Parathyroid adenoma (tissue), 2 donors: ENCODE measurements at regions not wholly inside any gene's neighbourhood (a gene's known extent, or its start where the extent isn't known, plus 50 kb on each side); places are given as distances from the start of the nearest gene placed in this dataset.

Source experiments
- H2AFZ ChIP-seq: fragments of 300-600 bp; sonication (generic); one replicate; pipeline ENCODE4 v1.7.0; 2017; ENCODE audit warnings: antibody characterized with exemption, mild to moderate bottlenecking
- H3K27ac ChIP-seq: fragments of 300-600 bp; sonication (generic); one replicate; pipeline ENCODE4 v1.7.0; 2017
- H3K27me3 ChIP-seq: fragments of 300-600 bp; sonication (generic); one replicate; pipeline ENCODE4 v1.7.0; 2017; ENCODE audit warnings: low read length; ENCODE audit not compliant: control insufficient read depth, insufficient read depth
- H3K36me3 ChIP-seq: fragments of 300-600 bp; sonication (generic); one replicate; pipeline ENCODE4 v1.7.0; 2017; ENCODE audit warnings: low read length; ENCODE audit not compliant: control insufficient read depth, insufficient read depth
- H3K4me1 ChIP-seq: fragments of 300-600 bp; sonication (generic); one replicate; pipeline ENCODE4 v1.7.0; 2017; ENCODE audit warnings: control low read depth
- H3K4me2 ChIP-seq: fragments of 300-600 bp; sonication (generic); one replicate; pipeline ENCODE4 v1.7.0; 2017; ENCODE audit warnings: low read length
- H3K4me3 ChIP-seq: fragments of 300-600 bp; sonication (generic); one replicate; pipeline ENCODE4 v1.7.0; 2017; ENCODE audit warnings: low read depth, low read length
- H3K79me2 ChIP-seq: fragments of 300-600 bp; sonication (generic); one replicate; pipeline ENCODE4 v1.7.0; 2017; ENCODE audit warnings: control low read depth
- H3K9ac ChIP-seq: fragments of 300-600 bp; sonication (generic); one replicate; pipeline ENCODE4 v1.7.0; 2017; ENCODE audit warnings: mild to moderate bottlenecking
- H3K9me3 ChIP-seq: fragments of 300-600 bp; sonication (generic); one replicate; pipeline ENCODE4 v1.7.0; 2017; ENCODE audit warnings: low read length; ENCODE audit not compliant: control insufficient read depth
- TF ChIP-seq, protein P1 (sequence below): fragments of 300-600 bp; sonication (generic); IDR thresholded peaks from one replicate; pipeline ENCODE4 v1.7.0; 2017; ENCODE audit warnings: antibody characterized with exemption, mild to moderate bottlenecking
- donor health status: primary hyperparathyroidism.

DNA sequence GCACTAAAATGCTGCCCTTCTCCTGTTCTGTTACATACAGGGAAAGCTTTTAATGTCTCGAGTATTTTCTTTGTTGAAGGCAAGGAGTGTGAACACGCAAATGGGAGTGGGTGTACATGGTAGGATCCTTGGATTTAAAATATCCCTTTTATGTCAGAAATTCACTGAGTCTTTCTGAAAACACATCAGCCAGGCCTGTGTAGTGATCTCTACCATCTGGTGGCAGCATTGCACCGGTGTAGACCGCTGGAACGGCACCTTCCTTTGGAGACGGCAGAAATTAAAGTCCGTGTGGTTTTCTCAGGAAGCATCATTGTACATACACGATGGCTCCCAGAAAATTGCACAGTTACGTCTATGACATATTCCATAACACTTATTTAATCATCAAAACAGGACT is 515.8 kb downstream of the GALR1 start:
- no peaks in the 10 kb centered on the region for H3K36me3 ChIP-seq
- no peaks in the 10 kb centered on the region for H3K27me3 ChIP-seq
- no peaks in the 10 kb centered on the region for H3K9me3 ChIP-seq
- TF ChIP-seq, protein P1, sequence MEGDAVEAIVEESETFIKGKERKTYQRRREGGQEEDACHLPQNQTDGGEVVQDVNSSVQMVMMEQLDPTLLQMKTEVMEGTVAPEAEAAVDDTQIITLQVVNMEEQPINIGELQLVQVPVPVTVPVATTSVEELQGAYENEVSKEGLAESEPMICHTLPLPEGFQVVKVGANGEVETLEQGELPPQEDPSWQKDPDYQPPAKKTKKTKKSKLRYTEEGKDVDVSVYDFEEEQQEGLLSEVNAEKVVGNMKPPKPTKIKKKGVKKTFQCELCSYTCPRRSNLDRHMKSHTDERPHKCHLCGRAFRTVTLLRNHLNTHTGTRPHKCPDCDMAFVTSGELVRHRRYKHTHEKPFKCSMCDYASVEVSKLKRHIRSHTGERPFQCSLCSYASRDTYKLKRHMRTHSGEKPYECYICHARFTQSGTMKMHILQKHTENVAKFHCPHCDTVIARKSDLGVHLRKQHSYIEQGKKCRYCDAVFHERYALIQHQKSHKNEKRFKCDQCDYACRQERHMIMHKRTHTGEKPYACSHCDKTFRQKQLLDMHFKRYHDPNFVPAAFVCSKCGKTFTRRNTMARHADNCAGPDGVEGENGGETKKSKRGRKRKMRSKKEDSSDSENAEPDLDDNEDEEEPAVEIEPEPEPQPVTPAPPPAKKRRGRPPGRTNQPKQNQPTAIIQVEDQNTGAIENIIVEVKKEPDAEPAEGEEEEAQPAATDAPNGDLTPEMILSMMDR = no peak
- H3K79me2 ChIP-seq = no peaks in the 10 kb centered on the region
- no peak overlapping the region for H2AFZ ChIP-seq
- H3K27ac ChIP-seq = no peak overlapping the region
- H3K4me1 ChIP-seq = no peaks in the 10 kb centered on the region
- no peak overlapping the region for H3K4me2 ChIP-seq
- no peak overlapping the region for H3K4me3 ChIP-seq
- no peak overlapping the region for H3K9ac ChIP-seq

DNA sequence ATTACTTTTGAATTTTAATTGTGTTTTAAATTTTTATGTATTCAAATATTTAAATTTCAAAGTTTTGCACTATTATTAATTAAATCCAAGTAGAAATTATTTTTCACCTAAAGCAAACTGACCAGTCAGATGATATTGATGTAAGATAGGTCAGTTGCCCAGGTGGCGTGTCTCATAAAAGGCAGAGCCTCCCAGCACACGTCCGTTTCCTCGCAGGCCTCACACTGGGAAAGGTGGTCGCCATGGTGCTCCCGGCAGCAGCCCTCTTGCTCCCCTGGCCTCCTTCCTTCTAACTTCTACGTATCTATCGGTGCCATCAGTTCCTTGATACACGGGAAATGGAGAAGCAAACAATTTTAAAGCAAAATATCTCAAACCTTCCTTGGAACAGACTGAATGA is 516.8 kb downstream of the GALR1 start:
- Histone ChIP-seq H3K9ac (no peak overlapping the region), H3K4me2 (no peak overlapping the region), H3K27me3 (no peaks in the 10 kb centered on the region), H3K9me3 (no peaks in the 10 kb centered on the region), H3K27ac (no peak overlapping the region), H2AFZ (no peak overlapping the region), H3K36me3 (no peaks in the 10 kb centered on the region), H3K79me2 (no peaks in the 10 kb centered on the region), H3K4me3 (no peak overlapping the region), H3K4me1 (no peaks in the 10 kb centered on the region)
- TF ChIP-seq, protein P1 = no peak

DNA sequence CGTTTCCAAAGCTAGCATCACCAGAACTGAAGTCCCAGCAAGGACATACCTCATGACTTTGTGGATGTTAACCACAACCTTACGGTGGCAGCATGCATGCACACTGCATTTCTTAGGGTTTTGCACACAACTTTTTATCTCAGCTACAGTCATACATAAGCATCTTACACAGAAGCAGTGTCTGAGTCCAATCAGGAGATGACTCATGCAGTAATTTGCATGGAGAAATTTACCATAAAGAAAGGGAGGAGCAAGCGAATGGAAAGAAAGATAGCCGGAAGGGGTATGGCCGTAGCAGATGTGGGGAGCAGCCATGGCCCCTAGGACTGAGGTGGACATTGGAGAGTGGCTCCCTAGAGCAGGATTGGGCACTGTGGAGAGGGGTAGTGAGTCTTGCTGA is 522.5 kb downstream of the GALR1 start:
- Histone ChIP-seq H3K36me3 (no peaks in the 10 kb centered on the region), H3K4me2 (no peak overlapping the region), H3K9ac (no peak overlapping the region), H2AFZ (no peak overlapping the region), H3K79me2 (no peaks in the 10 kb centered on the region), H3K4me3 (no peak overlapping the region), H3K27me3 (no peaks in the 10 kb centered on the region), H3K9me3 (no peaks in the 10 kb centered on the region), H3K4me1 (no peaks in the 10 kb centered on the region), H3K27ac (no peak overlapping the region)
- TF ChIP-seq, protein P1 = no peak

DNA sequence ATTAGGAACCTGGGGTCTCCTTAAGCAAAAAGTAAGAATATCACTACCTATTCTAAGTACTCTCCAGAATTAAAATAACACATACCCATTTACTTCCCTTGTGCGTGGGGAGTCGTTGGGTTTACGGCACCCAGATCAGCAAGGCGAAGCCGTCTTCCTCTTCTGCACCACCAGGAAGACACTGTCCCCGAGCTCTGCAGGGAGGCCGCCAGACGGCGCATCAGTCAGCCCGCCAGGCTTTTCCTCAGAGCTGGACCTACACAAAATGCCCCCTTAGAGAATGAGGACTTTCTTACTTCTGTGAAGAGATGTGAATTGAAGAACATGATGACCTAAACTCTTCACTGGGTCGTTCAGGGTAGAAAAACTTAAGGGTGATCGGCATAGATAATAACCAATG is 526.5 kb downstream of the GALR1 start:
- Histone ChIP-seq H3K27ac (no peak overlapping the region), H3K36me3 (no peaks in the 10 kb centered on the region), H2AFZ (no peak overlapping the region), H3K4me3 (no peak overlapping the region), H3K9ac (no peak overlapping the region), H3K4me1 (no peaks in the 10 kb centered on the region), H3K79me2 (no peaks in the 10 kb centered on the region), H3K4me2 (no peak overlapping the region), H3K27me3 (no peaks in the 10 kb centered on the region), H3K9me3 (no peaks in the 10 kb centered on the region)
- TF ChIP-seq, protein P1 = no peak

DNA sequence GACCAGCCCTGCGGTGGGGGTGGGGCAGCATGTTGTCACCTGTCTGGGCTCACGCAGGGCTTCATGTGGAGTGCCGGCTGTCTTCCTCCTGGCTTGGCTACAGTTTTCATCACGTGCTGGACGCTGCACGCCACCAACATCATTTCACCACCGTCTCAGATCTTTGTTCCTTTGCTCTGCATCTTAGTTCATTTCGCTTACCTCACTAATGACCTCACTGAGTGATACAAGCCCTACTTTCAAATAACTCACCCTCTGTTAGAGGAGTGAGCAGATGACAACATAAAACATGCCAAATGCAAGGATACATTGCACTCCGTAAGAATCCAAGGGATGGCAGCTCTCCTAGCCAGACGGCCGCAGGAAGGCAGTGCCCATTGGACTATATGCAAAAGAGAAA is 527.5 kb downstream of the GALR1 start:
- H3K9me3 ChIP-seq = no peaks in the 10 kb centered on the region
- H3K4me3 ChIP-seq = no peak overlapping the region
- no peak overlapping the region for H3K4me2 ChIP-seq
- no peaks in the 10 kb centered on the region for H3K27me3 ChIP-seq
- no peaks in the 10 kb centered on the region for H3K36me3 ChIP-seq
- no peak overlapping the region for H3K9ac ChIP-seq
- H3K79me2 ChIP-seq = no peaks in the 10 kb centered on the region
- no peak overlapping the region for H2AFZ ChIP-seq
- no peak overlapping the region for H3K27ac ChIP-seq
- TF ChIP-seq, protein P1 = no peak
- H3K4me1 ChIP-seq = no peaks in the 10 kb centered on the region
